ENCODE measurements at regions not wholly inside any gene's neighbourhood (a gene's known extent, or its start where the extent isn't known, plus 50 kb on each side); places are given as distances from the start of the nearest gene placed in this dataset.

DNA sequence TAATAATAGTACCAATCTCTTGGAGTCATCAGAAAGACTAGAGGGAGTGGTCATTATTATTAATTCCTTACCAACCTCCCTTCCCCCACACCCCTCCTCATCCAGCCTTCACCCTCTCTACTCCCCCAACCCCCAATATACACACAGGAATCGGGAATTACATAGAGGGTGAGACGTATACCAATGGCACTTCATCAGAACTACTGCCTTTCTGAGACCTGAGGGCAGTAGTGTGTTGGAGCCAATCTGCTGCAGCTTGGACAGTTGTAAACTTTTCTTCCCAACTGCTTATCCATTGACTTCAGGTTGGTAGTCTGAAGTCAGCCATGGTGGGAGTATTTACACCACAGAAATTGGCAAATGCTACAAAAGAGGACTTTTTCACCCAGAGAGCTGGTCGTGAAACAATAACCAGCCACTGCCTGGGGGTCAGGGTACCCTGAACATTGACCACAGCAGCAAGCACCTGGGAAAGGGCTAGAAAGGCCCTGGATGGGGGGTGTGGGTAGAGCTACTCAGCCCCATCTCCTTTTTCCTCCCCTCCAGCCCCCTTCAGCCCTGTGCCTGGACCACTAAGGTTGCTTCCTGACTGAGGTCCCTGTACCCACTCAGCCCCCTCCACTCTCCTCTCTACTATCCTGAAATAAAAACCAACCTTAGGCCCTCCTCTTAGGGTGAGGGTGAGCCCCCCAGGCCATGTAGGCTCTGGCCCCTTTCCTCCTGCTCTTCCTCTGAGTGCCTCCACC is 161.5 kb downstream of the MRPL14 start:
- TF ChIP-seq, protein P1, sequence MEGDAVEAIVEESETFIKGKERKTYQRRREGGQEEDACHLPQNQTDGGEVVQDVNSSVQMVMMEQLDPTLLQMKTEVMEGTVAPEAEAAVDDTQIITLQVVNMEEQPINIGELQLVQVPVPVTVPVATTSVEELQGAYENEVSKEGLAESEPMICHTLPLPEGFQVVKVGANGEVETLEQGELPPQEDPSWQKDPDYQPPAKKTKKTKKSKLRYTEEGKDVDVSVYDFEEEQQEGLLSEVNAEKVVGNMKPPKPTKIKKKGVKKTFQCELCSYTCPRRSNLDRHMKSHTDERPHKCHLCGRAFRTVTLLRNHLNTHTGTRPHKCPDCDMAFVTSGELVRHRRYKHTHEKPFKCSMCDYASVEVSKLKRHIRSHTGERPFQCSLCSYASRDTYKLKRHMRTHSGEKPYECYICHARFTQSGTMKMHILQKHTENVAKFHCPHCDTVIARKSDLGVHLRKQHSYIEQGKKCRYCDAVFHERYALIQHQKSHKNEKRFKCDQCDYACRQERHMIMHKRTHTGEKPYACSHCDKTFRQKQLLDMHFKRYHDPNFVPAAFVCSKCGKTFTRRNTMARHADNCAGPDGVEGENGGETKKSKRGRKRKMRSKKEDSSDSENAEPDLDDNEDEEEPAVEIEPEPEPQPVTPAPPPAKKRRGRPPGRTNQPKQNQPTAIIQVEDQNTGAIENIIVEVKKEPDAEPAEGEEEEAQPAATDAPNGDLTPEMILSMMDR (IDR thresholded peaks at IDR 0.05), result no peak
- TF ChIP-seq, protein P2, sequence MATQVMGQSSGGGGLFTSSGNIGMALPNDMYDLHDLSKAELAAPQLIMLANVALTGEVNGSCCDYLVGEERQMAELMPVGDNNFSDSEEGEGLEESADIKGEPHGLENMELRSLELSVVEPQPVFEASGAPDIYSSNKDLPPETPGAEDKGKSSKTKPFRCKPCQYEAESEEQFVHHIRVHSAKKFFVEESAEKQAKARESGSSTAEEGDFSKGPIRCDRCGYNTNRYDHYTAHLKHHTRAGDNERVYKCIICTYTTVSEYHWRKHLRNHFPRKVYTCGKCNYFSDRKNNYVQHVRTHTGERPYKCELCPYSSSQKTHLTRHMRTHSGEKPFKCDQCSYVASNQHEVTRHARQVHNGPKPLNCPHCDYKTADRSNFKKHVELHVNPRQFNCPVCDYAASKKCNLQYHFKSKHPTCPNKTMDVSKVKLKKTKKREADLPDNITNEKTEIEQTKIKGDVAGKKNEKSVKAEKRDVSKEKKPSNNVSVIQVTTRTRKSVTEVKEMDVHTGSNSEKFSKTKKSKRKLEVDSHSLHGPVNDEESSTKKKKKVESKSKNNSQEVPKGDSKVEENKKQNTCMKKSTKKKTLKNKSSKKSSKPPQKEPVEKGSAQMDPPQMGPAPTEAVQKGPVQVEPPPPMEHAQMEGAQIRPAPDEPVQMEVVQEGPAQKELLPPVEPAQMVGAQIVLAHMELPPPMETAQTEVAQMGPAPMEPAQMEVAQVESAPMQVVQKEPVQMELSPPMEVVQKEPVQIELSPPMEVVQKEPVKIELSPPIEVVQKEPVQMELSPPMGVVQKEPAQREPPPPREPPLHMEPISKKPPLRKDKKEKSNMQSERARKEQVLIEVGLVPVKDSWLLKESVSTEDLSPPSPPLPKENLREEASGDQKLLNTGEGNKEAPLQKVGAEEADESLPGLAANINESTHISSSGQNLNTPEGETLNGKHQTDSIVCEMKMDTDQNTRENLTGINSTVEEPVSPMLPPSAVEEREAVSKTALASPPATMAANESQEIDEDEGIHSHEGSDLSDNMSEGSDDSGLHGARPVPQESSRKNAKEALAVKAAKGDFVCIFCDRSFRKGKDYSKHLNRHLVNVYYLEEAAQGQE (IDR thresholded peaks at IDR 0.05; ENCODE audit: insufficient read depth in 1 of 2, low read depth in 2 of 2, low read length in 1 of 2), result no peak
- no peak for TF ChIP-seq POLR2AphosphoS5 (IDR thresholded peaks at IDR 0.05; ENCODE audit: low read depth, low read length)

All from Panc1 (cell line).